ENCODE measurements at regions not wholly inside any gene's neighbourhood (a gene's known extent, or its start where the extent isn't known, plus 50 kb on each side); places are given as distances from the start of the nearest gene placed in this dataset.
A peak's percentile ranks its signal among the peaks of the same experiment; 100 is the strongest.

- no peak for DNase-seq
- intact Hi-C loops (cut with DNase I): no loop called here
Measured at GRCh38 chr18:33517950-33518349, 60.1 kb upstream of the ASXL3 start.

GRCh38 chr18:33513027-33513426 lies 65.0 kb upstream of the ASXL3 start:
- intact Hi-C loops (cut with DNase I): no loop called here
- DNase-seq: no peak

- no peak for DNase-seq
- intact Hi-C loops (cut with DNase I): no loop called here
Measured at GRCh38 chr18:33507019-33507418, 66.5 kb upstream of the CCDC178 start.

- intact Hi-C loops (cut with DNase I): no loop called here
- DNase-seq: no peak
Measured at GRCh38 chr18:33505798-33506197, 65.3 kb upstream of the CCDC178 start.

- intact Hi-C loops (cut with DNase I): no loop called here
- DNase-seq: no peak
Measured at GRCh38 chr18:33505297-33505696, 64.8 kb upstream of the CCDC178 start.

GRCh38 chr18:33495278-33495677 lies 54.8 kb upstream of the CCDC178 start:
- DNase-seq: peak in 35 of 42 donors; percentile 8 to 79 (median 44)
- intact Hi-C loops (cut with DNase I): loop anchor here (5.0 to 10.0 kb wide), 2 partner anchors 50 to 263 kb away; partner anchors contain the start of gene CCDC178
